Fibroblast of skin of left quadriceps (primary cell): ENCODE measurements at regions not wholly inside any gene's neighbourhood (a gene's known extent, or its start where the extent isn't known, plus 50 kb on each side); places are given as distances from the start of the nearest gene placed in this dataset.

Experiments used
- DNase-seq, 2 experiments: peaks; one replicate each; pipeline ENCODE4 v3.0.0-alpha.2; 2013; ENCODE audit warnings: low read depth in 2 of 2

DNA sequence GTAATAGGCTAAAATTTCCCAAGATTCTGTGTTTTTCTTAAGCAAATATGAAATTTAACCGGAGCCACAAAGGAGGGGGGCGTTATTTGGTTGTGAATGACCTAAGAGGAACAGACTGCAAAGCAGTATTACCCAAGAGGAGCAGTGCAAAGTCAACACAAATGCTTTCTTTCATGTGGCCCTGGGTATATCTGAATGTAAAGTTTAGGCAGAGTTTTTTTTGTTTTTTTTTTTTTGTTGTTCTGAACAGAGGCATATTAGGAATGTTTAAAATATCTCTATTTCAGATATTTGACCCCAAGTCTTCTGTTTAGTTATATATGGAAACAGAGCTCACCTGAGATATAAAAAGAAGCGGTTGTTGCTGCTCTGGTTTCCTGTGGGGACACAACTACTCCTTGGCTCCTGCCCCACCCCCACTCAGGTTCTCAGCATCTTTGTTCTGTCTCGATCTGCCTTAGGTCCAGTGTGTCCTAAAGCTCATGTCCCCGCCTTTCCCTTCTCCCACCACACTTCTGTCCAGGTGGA, 220.7 kb downstream of the RFC3 start:
- no peak for DNase-seq

DNA sequence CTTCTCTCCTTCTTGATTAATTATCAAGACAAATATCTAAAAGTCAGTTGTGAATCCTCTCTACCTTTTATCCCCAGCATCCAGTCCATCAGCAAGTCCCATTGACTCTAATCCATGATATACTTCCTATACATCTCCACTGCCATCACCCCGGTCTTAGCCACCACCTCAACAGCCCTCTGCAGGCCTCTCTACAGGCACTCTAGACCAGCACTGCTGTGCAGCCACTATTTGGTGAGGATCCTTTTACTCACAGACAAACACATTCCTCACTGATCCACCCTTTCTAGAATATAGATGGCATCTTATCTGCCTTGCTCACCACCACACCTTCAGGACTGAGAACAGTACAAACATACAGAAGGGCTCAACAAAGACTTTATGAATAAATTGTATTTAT, 221.7 kb downstream of the RFC3 start:
- no peak for DNase-seq

DNA sequence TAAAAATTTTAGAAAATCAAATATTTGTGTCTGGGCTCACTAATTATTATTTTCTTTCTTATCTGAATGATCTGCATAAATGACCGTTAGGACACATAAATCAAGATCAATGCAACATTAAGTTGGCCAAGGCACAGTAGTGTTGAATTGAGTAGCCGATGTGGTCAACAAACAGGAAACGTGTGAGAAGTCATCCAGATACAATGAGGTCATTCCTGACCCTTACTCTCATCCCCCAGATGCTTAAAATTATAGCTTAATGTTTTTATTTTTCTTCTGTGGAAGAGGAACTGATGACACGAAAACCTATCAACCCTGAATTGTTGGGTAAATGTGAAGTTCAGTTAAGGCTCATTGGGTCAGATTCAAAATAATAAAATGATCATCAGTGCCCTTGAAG, 222.9 kb downstream of the RFC3 start:
- no peak for DNase-seq

DNA sequence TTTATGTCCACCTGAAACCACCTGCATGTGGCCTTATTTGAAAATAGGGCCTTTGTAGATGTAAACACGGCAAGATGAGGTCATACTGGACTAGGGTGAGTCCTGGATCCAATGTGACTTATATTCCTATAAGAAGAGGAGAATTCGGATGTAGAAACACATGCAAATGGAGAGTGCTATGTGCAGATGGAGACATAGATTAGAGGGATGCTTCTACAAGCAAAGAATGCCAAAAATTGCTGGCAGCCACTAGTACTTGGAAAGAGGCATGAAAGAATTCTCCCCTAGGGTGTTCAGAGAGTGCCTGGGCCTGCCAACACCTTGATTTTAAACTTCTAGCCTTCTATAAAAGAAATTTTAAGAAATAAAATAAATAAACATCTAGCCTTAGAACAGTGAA, 226.1 kb downstream of the RFC3 start:
- DNase-seq: peak; percentile 44 to 52

DNA sequence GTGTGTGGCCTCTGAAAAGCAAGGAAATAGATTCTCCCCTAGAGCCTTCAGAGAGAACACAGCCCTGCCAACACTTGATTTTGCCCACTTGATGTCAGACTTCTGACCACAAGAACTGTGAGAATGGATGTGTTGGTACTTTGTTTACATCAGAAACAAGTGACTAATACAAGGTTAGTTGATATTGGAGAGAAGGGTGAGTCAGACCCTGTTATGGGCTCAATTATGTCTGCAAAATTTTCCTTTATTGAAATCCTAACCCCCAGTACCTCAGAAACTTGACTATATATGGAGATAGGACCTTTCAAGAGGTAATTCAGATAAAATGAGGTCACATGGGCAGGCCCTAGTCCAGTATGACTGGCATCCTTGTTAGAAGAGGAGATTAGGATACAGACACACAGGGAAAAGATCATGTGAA, 226.7 kb downstream of the RFC3 start:
- DNase-seq: peak; percentile 45 to 47

DNA sequence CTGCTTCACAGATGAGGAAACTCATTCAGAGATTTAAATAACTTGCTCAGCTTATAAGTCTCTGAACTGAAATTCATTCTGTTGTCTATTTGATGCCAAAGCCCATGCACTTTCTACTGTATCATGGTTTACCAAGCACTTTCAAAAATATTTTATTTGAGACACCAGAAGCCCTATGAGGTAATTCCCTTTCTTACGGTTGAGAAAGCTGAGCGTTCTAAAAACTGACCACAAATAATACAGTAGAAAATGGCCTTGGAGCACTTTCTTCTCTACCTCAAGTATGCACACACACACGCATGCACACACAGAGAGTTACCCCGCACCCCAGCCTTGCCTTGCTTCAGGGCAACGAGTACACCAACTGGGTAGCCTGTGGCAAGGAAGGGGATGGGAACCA, 228.5 kb downstream of the RFC3 start:
- no peak for DNase-seq

DNA sequence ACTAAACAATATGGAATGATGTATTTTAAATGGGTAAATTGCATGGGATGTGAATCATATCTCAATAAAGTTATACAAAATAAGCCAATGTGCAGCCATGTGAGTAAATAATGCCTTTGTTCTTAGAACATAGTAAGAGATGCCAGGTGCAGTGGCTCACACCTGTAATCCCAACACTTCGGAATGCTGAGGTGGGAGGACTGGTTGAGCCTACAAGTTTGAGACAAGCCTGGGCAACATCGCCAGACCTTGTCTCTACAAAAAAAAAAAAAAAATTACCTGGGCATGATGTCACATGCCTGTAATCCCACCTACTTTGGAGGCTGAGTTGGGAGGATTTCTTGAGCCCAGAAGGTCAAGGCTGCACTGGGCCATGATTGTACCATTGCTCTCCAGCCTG, 230.7 kb downstream of the RFC3 start:
- no peak for DNase-seq

DNA sequence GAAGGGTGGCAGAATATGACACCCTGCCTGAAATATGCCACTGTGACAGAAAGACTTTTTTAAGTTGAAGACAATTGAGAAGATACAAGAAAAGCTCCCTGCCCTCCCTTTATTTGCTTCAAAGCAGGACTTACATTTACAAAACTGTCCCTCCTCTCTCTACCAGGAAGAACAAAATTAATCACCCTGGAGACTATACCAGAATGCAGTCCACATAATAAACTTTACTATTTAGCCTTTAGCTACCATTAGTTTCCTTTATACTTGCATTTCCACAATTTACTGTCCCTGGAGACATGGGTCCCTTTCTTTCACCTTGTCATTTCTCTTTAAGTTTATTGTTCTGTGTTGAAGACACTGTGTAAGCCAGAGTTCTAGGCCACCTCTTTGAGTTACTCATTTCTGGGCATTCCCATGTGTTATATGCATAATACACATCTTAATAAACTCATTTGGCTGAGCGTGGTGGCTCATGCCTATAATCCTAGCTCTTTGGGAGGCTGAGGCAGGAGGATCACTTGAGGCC, 238.8 kb downstream of the RFC3 start:
- no peak for DNase-seq

DNA sequence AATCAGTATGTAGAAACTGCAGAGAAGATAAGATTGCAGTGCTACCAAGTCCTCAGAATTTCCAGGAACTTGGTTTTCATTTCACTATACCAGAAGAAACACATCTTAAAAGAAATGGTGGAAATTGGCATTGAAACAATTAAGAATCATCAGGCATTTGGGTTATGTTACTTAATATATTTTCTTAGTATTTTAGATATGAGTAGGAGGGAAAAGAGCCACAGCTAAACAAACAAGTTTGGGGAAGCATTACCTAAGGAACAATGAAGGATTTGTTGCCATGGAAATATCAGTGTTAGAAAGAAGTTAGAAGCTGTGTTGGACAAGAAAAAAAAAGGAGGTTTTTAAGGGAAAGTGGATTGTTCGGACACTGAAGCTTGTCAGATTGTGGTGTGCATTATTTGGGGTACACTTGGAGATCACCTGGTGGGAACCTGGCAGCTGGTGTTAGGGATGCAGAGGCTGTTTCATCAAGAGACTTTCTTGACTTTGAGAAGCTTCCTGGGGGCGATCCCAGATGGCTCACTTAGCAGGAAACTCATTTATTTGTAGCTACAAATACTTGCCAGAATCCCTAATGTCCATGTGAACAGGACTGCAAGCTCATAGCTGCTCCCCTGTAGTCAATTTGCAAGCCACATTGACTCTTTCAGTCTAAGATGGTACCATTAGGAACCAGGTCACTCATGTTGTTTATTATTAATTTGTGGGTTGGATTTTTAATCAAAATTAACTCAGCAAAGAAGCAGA, 246.7 kb downstream of the RFC3 start:
- DNase-seq: no peak

DNA sequence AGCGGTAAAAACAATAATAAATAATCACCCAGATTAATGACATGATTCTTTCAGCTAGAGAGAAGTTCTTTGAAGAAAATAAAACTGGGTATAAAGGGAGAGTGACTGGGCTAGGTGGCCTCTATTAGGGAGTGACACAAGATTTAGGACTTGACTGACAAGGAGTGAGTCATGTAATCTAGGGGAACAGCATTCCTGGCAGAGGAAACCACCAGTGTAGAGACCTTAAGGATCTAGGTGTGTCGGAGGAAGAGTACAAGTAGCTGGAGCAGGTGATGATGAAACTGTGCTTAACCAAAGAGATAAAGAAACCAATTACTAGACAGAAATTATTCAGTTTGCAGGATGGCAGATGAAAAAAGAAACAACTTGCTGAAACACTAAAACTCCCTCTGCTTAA, 248.0 kb downstream of the RFC3 start:
- DNase-seq: no peak

DNA sequence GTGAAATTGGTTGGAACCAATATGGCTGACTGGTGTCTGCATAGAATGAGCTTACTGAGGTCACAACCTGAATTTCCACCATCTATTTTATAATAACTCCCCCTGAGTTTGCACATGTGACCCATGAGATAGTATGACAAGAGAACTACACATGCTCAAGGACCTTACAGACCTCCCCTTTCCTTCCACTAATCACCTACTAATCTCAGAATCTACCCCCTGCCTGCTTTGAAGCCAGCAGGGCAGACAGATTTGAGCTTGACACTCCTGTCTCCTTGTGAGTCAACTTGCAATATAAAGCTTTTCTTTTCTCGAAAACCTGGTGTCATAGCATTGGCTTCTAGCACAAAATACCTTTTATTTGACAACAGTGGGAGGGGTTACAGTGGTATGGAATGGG, 248.4 kb downstream of the RFC3 start:
- no peak for DNase-seq

DNA sequence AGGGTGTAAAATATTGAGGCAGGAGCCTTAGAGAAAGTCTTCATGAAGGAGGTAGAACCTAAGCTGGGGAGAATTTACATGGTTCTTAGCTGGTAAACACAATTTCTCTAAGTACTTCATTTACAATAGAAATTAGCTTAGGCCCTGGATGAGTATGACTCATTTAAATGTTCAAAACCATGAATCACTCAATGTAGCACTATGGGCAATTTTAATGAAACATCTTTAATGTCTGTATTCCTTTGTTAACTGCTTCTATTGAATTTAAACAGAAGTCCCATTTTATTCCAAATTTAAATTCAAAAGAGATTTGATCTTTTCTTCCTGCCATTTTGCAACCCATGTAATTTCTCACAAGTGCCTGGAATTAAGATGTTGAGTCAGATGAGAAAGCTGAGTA, 252.1 kb downstream of the RFC3 start:
- DNase-seq: no peak

DNA sequence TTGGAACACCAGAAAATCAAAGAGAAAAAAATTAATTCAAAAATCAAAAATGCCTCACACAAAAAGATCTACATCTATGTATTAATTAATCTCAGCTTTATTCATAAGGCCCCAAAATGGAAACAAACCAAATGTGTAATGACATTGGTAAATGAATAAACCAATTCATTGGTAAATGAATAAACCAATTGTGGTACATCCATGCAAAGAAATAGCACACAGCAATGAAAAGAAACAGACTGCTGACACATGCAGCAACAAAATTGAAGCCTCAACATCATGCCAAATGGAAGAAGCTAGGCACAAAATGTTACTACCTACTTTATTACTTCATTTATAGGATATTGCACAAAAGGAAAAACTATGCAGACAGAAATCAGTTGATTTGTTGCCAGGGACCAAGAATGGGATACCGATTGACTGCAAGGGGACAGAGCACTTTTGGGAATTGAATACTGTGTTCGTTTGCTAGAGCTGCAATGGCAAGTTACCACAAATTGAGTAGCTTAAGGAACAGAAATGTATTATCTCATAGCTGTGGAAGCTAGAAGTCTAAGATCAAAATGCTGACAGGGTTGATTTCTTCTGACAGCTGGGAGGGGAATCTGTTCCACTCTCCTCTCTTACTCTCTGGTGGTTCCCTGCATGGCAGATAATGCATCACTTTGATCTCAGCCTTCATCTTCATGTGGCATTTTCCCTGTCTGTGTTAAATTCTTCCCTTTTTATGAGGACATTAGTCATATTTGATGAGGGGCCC, 252.8 kb downstream of the RFC3 start:
- DNase-seq: no peak

DNA sequence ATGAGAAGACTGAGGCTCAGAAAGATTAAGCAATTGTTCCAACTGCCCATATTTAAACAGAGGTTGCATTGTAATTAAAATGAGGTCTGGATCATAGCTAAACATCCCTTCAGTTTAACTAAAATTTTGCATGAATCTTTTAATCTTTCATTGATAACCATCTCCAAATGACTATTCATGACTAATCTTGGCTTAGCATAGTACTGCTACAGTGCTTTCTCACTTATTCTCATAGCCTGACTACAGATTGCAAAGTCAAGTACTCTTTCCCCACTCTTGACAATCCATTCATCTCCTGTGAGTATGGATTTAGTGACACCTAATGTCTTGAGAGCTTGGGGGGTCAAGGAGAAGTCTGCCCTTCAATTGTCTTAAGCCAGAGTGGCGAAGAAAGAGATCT, 258.4 kb downstream of the RFC3 start:
- no peak for DNase-seq

DNA sequence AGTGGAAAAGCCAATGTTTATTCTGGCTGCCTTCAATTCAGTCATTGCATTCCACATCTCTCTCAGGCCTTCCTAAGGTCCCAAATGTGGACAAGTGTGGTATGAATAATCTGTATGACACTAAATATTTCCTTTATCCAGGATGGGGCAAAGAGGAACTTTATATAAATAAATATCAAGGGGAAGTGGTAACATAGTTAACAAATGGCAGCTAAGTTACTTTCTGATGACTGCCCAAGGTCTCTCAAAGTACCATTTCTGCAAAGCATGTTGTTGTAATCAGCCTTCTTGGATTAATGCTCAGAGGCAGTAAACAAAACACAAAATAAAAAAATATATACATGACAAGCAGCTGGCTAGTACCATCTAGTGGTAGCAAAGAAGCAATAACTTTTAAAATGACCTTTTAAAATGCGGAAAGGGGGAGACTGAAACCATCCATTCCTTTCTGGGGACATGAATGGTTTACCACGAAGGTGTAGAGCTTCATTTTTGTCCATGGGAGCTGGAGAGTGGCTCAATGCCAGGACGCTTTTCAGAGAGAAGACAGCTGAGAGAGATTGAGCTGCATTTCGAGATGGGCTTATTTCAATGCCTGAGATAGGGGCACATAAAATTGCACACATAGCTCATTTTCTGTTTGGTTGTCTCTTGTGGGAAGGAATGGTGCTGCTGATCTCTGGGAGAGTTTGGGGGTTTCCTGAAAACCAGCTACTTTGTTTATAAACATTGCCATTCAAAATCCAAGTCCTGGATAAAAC, 259.2 kb downstream of the RFC3 start:
- DNase-seq: peak in 1 of 2 experiments; percentile 18

DNA sequence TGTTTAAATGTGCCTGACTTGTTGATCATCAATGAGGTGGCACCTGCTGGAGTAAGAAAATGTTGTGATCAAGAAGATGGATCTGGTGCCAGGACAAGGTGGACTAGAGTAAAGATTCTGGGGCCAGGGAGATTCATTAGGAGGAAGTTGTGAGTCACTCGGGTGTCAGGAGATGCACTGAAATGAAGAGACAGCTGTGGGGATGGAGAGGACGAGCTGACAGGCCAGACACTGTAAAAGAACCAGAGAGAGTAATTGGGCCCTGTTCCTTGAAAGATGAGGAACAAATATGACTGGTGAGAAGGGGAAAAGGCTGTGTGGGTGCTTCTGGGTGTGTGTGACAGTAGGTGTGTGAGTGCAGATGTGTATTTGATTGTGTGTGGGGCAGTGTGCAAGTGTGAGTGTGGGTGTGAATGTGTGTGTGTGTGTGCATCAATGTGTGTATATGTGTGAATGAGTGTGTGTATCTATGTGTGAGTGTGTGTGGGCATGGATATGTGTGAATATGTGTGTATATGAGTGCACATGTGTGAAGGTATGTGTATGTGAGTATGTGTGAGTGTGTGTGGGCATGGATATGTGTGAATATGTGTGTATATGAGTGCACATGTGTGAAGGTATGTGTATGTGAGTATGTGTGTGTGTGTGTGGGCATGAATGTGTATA, 260.5 kb downstream of the RFC3 start:
- DNase-seq: no peak

DNA sequence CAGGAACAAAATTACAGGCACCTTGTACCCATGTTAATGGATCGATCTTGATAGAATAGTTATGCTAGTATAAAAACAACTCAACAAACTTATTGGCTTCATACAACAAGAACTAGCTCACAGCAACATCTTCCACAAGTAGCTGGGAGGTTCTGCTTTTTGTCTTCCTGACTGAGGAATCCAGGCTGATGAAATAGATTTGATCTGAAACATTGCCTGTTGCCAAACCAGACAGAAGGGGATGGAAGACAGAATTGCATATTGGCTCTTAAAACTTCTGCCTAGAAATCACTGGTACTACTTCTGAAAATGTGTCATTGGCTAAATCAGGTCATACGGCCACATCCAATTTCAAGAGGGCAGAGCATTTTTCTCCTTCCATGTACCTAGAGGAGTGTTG, 267.3 kb downstream of the RFC3 start:
- no peak for DNase-seq

DNA sequence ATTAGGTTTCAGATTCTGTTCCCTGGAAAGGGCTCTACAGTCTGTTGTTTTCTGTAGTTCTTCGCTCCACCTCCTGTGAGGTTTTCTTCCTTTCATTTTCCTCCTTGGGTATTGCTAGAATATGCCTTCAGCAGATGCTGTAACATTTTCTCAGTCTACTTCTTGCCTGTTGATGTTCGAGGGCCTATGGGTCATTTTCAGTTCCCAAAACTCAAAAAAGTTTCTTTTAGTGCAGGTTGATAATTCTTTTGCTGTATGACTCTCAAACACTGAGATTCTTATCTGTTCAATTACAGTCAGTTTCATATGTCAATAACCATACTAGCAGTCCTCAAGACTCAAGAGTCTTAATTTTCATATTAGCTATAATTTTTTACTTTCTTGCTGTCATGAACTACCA, 268.3 kb downstream of the RFC3 start:
- DNase-seq: no peak

DNA sequence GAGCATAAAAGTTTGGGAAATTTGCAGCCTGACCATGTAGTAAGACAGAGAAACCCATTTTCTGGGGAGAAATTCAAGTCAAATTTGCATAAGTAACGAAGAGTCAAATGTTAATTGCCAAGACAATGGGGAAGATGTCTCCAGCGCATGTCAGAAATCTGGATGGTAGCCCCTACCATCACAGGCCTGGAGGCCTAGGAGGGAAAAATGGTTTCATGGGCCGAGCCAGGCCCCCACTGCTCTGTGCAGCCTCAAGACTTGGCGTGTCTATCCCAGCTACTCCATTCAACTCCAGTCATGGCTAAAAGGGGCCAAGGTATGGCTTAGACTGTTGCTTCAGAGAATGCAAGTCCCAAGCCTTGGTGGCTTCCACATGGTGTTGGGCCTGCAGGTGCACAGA, 269.8 kb downstream of the RFC3 start:
- DNase-seq: no peak

DNA sequence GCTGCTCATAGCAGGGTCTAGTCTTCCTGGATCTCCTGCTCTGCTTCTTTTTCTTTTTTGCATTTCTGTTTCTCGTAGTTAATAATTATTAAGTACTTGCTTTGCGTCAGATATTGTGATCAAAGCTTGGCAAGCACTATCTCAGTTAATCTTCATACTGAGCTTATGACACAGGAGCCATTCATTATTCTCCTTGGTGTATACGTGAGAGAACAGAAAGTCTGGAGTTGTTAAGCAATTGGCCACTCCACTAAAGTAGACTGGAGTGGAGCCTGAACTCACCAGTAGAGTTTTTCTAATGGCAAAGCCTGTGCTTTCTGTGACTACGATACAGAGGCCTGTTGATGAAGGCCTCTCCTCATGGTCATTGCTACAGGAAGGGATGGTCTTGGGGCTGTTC, 285.9 kb downstream of the RFC3 start:
- DNase-seq: no peak

DNA sequence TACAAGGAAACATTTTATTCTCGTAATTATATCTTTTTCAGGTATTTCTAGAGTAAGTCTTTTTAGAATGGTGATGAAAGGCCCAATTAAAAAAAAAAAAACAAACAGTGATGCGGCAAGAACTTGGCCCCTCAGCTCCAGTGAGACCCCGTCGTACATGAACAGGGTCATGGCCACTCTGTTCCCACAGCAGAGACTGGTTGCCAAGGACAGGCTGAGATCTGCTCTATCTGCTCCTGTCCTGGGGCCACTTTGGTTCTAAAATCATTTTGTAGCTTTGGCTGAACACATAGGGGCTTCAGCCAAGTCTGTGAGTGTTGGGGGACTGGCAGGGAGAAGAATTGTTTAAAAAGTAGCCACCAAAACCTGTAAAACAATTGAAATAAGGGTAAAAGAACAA, 286.9 kb downstream of the RFC3 start:
- DNase-seq: no peak

DNA sequence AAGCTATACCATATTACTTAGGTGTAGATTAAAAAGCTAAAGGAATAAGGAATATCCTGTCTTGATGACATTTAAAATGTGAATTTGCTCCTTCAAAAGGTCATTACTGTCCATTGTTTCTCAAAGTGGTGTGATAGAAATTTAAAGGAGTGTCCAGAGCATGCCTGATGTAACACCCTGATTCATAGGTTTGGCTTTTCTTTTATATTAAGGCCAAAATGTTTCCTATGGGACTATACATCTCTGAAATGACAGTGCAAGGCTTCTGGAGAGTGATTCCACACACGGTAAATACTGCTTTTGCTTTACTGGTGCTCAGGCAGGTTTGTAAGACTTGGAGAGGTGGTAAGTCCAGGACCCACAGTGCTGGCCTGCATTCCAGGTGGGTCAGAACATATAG, 289.9 kb downstream of the RFC3 start:
- DNase-seq: peak; percentile 13 to 15
